ENCODE measurements at regions not wholly inside any gene's neighbourhood (a gene's known extent, or its start where the extent isn't known, plus 50 kb on each side); places are given as distances from the start of the nearest gene placed in this dataset.

DNA sequence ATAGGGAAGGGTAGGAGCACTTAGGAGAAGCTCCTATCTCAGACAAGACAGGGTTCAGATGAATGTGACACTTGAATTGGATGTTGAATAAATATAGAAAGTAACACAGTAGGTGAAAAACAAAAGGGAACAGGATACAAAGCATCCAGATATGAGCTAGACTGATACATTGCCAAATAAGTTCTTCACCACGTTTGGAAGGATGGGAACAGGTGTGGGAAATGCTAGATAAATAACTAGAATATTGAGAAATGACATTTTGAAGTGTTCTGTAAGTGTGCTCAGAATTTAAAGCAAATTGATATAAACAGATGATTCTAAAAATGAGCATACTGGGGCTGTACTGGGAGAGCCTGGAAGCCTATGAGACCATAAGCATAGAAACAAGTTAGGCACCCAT is 340.1 kb upstream of the PRR16 start:
- TF ChIP-seq, protein P1, sequence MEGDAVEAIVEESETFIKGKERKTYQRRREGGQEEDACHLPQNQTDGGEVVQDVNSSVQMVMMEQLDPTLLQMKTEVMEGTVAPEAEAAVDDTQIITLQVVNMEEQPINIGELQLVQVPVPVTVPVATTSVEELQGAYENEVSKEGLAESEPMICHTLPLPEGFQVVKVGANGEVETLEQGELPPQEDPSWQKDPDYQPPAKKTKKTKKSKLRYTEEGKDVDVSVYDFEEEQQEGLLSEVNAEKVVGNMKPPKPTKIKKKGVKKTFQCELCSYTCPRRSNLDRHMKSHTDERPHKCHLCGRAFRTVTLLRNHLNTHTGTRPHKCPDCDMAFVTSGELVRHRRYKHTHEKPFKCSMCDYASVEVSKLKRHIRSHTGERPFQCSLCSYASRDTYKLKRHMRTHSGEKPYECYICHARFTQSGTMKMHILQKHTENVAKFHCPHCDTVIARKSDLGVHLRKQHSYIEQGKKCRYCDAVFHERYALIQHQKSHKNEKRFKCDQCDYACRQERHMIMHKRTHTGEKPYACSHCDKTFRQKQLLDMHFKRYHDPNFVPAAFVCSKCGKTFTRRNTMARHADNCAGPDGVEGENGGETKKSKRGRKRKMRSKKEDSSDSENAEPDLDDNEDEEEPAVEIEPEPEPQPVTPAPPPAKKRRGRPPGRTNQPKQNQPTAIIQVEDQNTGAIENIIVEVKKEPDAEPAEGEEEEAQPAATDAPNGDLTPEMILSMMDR (IDR thresholded peaks at IDR 0.05): no peak
- no peak for TF ChIP-seq POLR2A (IDR thresholded peaks at IDR 0.05)

All from tibial nerve (tissue), 3 donors.